PC-9 (cell line): ENCODE measurements at regions not wholly inside any gene's neighbourhood (a gene's known extent, or its start where the extent isn't known, plus 50 kb on each side); places are given as distances from the start of the nearest gene placed in this dataset.

Experiments
- CTCF ChIP-seq: fragments of 200-600 bp; sonication (generic); conservative IDR thresholded peaks from 2 replicates; pipeline ENCODE4 v1.6.1; 2017; ENCODE audit warnings: mixed run types, antibody characterized with exemption, mild to moderate bottlenecking, moderate library complexity
- EZH2 ChIP-seq: fragments of 200-600 bp; sonication (generic); IDR thresholded peaks from 2 replicates; pipeline ENCODE4 v1.8.0; 2017; ENCODE audit warnings: antibody characterized with exemption, low read depth

GRCh38 chr4:147102596-147102995 lies 156.9 kb upstream of the TTC29 start:
- TF ChIP-seq CTCF (no peak), EZH2 (no peak)
